SKM-1 (cell line): ENCODE measurements at regions not wholly inside any gene's neighbourhood (a gene's known extent, or its start where the extent isn't known, plus 50 kb on each side); places are given as distances from the start of the nearest gene placed in this dataset.

Experiments
- DNase-seq: peaks from one replicate; lab custom pipeline; 2025; ENCODE audit not compliant: unreplicated experiment; lab: John Stamatoyannopoulos, UW

DNA sequence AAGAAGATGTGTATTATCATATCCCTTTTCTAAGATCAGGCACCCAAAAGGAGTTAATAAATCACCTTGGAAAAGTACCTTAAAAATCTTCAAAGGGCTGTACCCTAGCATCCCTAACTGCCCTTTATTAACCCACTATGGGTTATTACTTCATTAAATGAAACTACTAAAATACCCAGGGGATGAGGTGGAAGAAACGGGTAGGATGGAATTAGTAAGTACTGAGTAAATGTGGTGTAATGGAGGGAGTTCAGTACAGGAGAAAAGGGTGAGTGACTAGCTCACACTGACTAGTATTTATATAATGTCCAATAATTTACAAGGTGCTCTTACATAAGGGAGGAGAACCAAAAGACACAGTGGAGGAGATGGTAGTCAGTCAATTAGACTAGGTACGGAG, 51.0 kb upstream of the RASGEF1B start:
- no peak for DNase-seq

DNA sequence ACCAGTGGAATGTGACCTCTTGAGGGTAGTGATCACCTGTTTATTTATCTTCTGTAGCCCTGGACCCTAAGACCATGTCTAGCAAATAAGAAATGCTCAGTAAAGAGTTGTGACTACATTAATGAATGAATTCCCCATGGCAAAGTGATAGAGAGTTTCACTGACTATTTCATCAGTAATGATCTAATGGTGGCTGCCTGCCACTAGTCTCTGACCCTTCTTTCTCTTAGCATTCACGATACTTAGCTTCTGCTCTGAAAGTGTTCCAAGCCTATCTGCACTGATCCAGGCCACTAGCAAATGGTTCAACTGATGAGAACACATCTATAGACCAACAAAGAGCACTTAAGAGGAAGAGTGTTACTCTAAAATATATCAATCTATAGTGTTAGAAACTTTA, 50.0 kb upstream of the RASGEF1B start:
- no peak for DNase-seq
